Neural cell (in vitro differentiated cells): ENCODE measurements at regions not wholly inside any gene's neighbourhood (a gene's known extent, or its start where the extent isn't known, plus 50 kb on each side); places are given as distances from the start of the nearest gene placed in this dataset.

ENCODE experiments used
- EP300 ChIP-seq: fragments of 450-650 bp; conservative IDR thresholded peaks from 2 replicates; pipeline ENCODE4 v1.6.1; 2014; ENCODE audit warnings: antibody characterized with exemption, mild to moderate bottlenecking, moderate library complexity; ENCODE audit not compliant: poor library complexity, severe bottlenecking
- EZH2 ChIP-seq: fragments of 200-600, 300-800 bp; shearing (Covaris generic), sonication (generic); IDR thresholded peaks from 2 replicates; pipeline ENCODE4 v1.6.1; 2014; ENCODE audit warnings: antibody characterized with exemption, low read length, borderline replicate concordance, mild to moderate bottlenecking; ENCODE audit not compliant: insufficient read depth, poor library complexity, severe bottlenecking
- MXI1 ChIP-seq: fragments of 450-650 bp; conservative IDR thresholded peaks from 2 replicates; pipeline ENCODE4 v1.6.1; 2014; ENCODE audit warnings: antibody characterized with exemption, mild to moderate bottlenecking; ENCODE audit not compliant: poor library complexity, severe bottlenecking
- RAD21 ChIP-seq: fragments of 450-650 bp; conservative IDR thresholded peaks from 2 replicates; pipeline ENCODE4 v1.6.1; 2014; ENCODE audit warnings: antibody characterized with exemption, mild to moderate bottlenecking, moderate library complexity
- SMC3 ChIP-seq: fragments of 450-650 bp; conservative IDR thresholded peaks from 2 replicates; pipeline ENCODE4 v1.6.1; 2014; ENCODE audit warnings: antibody characterized with exemption, mild to moderate bottlenecking, moderate library complexity; ENCODE audit not compliant: poor library complexity
- TAF1 ChIP-seq: IDR thresholded peaks from 2 replicates; pipeline ENCODE4 v1.6.1; 2012; ENCODE audit warnings: low read depth
- TF ChIP-seq, protein P1 (sequence below): fragments of 450-650 bp; IDR thresholded peaks from 2 replicates; pipeline ENCODE4 v1.5.1; 2014; ENCODE audit warnings: antibody characterized with exemption, mild to moderate bottlenecking, moderate library complexity; ENCODE audit not compliant: poor library complexity, severe bottlenecking
- TF ChIP-seq, protein P2 (sequence below): IDR thresholded peaks from 2 replicates; pipeline ENCODE4 v1.6.1; 2012; ENCODE audit warnings: borderline replicate concordance

DNA sequence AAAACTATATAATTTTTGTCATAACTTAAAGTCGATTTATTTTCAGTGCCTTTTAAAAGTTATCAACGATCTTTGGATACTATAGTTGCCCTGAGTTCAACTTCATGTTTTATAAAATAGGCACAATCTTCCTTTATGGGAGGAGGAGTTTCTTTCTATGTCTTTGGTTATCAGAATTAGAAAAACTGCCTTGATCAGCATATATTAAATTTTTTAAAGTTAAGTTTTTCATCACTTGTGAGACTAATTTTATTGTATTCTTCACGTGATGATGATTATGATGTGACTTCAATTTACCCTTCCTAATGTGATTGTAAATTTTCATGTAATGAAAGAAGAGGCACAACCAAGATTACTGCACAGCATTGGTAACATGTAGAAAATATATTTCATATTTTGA, 58.2 kb upstream of the TMPRSS15 start:
- TF ChIP-seq, protein P1, sequence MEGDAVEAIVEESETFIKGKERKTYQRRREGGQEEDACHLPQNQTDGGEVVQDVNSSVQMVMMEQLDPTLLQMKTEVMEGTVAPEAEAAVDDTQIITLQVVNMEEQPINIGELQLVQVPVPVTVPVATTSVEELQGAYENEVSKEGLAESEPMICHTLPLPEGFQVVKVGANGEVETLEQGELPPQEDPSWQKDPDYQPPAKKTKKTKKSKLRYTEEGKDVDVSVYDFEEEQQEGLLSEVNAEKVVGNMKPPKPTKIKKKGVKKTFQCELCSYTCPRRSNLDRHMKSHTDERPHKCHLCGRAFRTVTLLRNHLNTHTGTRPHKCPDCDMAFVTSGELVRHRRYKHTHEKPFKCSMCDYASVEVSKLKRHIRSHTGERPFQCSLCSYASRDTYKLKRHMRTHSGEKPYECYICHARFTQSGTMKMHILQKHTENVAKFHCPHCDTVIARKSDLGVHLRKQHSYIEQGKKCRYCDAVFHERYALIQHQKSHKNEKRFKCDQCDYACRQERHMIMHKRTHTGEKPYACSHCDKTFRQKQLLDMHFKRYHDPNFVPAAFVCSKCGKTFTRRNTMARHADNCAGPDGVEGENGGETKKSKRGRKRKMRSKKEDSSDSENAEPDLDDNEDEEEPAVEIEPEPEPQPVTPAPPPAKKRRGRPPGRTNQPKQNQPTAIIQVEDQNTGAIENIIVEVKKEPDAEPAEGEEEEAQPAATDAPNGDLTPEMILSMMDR = no peak
- TF ChIP-seq EZH2 (no peak), MXI1 (no peak), TAF1 (no peak), EP300 (no peak), RAD21 (no peak), SMC3 (no peak)
- TF ChIP-seq, protein P2, sequence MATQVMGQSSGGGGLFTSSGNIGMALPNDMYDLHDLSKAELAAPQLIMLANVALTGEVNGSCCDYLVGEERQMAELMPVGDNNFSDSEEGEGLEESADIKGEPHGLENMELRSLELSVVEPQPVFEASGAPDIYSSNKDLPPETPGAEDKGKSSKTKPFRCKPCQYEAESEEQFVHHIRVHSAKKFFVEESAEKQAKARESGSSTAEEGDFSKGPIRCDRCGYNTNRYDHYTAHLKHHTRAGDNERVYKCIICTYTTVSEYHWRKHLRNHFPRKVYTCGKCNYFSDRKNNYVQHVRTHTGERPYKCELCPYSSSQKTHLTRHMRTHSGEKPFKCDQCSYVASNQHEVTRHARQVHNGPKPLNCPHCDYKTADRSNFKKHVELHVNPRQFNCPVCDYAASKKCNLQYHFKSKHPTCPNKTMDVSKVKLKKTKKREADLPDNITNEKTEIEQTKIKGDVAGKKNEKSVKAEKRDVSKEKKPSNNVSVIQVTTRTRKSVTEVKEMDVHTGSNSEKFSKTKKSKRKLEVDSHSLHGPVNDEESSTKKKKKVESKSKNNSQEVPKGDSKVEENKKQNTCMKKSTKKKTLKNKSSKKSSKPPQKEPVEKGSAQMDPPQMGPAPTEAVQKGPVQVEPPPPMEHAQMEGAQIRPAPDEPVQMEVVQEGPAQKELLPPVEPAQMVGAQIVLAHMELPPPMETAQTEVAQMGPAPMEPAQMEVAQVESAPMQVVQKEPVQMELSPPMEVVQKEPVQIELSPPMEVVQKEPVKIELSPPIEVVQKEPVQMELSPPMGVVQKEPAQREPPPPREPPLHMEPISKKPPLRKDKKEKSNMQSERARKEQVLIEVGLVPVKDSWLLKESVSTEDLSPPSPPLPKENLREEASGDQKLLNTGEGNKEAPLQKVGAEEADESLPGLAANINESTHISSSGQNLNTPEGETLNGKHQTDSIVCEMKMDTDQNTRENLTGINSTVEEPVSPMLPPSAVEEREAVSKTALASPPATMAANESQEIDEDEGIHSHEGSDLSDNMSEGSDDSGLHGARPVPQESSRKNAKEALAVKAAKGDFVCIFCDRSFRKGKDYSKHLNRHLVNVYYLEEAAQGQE = no peak
